ENCODE measurements at regions not wholly inside any gene's neighbourhood (a gene's known extent, or its start where the extent isn't known, plus 50 kb on each side); places are given as distances from the start of the nearest gene placed in this dataset.

DNA sequence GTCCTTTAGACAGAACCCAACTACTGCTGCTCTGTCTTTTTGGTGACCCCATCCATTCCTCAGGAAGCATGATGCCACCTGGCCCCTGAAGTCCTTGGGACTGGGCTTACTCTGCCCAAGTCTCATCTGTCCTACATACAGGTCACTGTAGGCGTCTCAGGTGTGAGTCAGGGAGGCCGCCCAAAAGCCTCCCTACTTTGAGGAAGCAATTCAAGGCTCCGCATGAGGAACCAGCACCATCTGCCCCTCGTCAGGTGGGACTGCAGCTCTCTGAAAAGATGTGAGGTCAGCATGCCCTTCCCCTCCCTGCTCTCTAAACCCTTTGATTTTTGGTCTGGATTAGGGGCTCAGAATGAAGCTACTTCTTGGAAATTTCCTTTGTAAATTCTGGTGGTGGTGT, 354.8 kb downstream of the CXCL12 start:
- H3K27ac ChIP-seq (ENCODE audit: low read depth in 2 of 2, low read length in 1 of 2), result no peak overlapping the region
- no peak overlapping the region for H3K4me2 ChIP-seq
- no peaks in the 10 kb centered on the region for H4K20me1 ChIP-seq (ENCODE audit: insufficient read depth)
- H3K9ac ChIP-seq, result no peak overlapping the region
- no peaks in the 10 kb centered on the region for H3K79me2 ChIP-seq (ENCODE audit: insufficient read depth)
- CTCF ChIA-PET, result interaction anchor here (0.7 to 1.5 kb wide), 2 partner anchors 9 to 249 kb away, joined by 3 to 4 read pairs; no protein-coding TSS in a partner anchor
- no peaks in the 10 kb centered on the region for H3K27me3 ChIP-seq (ENCODE audit: insufficient read depth)
- no peak for DNase-seq
- H2AFZ ChIP-seq (ENCODE audit: low read depth), result no peak overlapping the region
- H3K9me2 ChIP-seq, result no peaks in the 10 kb centered on the region
- POLR2A ChIA-PET, result no interaction called here
- H3F3A ChIP-seq (replicated peaks; ENCODE audit: insufficient read depth), result no peaks in the 10 kb centered on the region
- no peaks in the 10 kb centered on the region for H3K4me1 ChIP-seq (ENCODE audit: control insufficient read depth in 1 of 2, insufficient read depth in 2 of 2, low read depth in 1 of 2, low read length in 1 of 2)
- H3K4me3 ChIP-seq (ENCODE audit: low read depth in 2 of 2, low read length in 1 of 2), result no peak overlapping the region
- no peaks in the 10 kb centered on the region for H3K36me3 ChIP-seq (replicated peaks in 1 of 2; ENCODE audit: control insufficient read depth in 1 of 2, insufficient read depth in 2 of 2, low read length in 1 of 2)
- TF ChIP-seq RAD21 (IDR thresholded peaks at IDR 0.05; ENCODE audit: low read length) (peak; percentile 26; the same call in 1 of the 2 replicates), EP300 (IDR thresholded peaks at IDR 0.05; ENCODE audit: borderline replicate concordance in 1 of 2, low read depth in 1 of 2, low read length in 1 of 2) (no peak)
- 39% methylated on average over 2 of the region's 4 CpGs for WGBS (ENCODE audit: low lambda C conversion rate)
- no peaks in the 10 kb centered on the region for H3K9me3 ChIP-seq

DNA sequence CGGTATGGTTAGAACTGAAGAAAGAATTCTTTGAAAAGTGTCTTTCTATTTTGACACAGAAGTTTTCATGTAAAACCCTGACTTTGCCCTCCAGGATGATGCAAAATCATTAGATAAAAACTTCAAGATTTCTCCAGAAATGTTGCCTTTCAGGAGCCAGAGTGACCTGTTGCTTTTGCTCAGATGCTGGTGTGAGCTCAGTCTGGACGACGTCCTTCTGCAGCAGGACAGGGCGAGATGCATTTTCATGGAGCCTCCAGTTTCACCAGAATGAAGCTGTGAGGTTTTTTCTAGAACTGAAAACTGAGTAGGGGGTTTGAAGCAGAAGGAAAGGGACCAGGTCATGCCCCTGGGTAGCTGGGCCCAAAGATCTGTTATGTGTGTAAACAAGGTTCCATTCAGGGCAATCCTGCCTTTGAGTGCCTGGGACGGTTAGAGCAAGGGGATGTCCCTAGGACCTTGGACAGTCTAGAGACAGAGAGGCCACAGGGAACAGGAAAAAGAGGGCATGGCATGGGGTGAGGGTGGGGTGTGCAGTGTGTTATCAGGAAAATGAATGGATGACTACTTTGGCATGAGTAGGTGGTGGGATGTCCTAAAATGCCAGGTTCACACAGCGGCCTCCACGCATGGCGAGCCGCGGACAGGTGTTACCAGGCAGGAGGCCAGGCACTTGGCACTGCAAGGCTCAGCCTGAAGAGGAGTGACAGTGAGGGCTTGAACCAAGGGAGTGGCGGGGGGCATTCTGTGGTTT, 356.3 kb downstream of the CXCL12 start:
- Histone ChIP-seq H3K9me2 (no peaks in the 10 kb centered on the region), H3K4me1 (ENCODE audit: control insufficient read depth in 1 of 2, insufficient read depth in 2 of 2, low read depth in 1 of 2, low read length in 1 of 2) (no peaks in the 10 kb centered on the region), H3K27ac (ENCODE audit: low read depth in 2 of 2, low read length in 1 of 2) (no peak overlapping the region), H4K20me1 (ENCODE audit: insufficient read depth) (no peaks in the 10 kb centered on the region), H3K9me3 (no peaks in the 10 kb centered on the region), H3K36me3 (replicated peaks in 1 of 2; ENCODE audit: control insufficient read depth in 1 of 2, insufficient read depth in 2 of 2, low read length in 1 of 2) (no peaks in the 10 kb centered on the region), H3K79me2 (ENCODE audit: insufficient read depth) (no peaks in the 10 kb centered on the region), H3K4me3 (ENCODE audit: low read depth in 2 of 2, low read length in 1 of 2) (no peak overlapping the region), H3K9ac (no peak overlapping the region), H2AFZ (ENCODE audit: low read depth) (no peak overlapping the region), H3K4me2 (no peak overlapping the region), H3F3A (replicated peaks; ENCODE audit: insufficient read depth) (no peaks in the 10 kb centered on the region), H3K27me3 (ENCODE audit: insufficient read depth) (no peaks in the 10 kb centered on the region)
- no peak for DNase-seq
- TF ChIP-seq TCF12 (IDR thresholded peaks at IDR 0.05) (no peak), MEF2A (IDR thresholded peaks at IDR 0.05; ENCODE audit: borderline replicate concordance, low read depth) (no peak), EP300 (IDR thresholded peaks at IDR 0.05; ENCODE audit: borderline replicate concordance in 1 of 2, low read depth in 1 of 2, low read length in 1 of 2) (no peak), FOXJ3 (CRISPR knock-in tag; IDR thresholded peaks at IDR 0.05) (no peak), YY1 (IDR thresholded peaks at IDR 0.05; ENCODE audit: low read depth) (no peak), FOSL2 (IDR thresholded peaks at IDR 0.05; ENCODE audit: borderline replicate concordance, low read depth) (no peak), GABPA (IDR thresholded peaks at IDR 0.05; ENCODE audit: low read depth) (no peak), ELF1 (IDR thresholded peaks at IDR 0.05) (no peak), RAD21 (IDR thresholded peaks at IDR 0.05; ENCODE audit: low read length) (no peak), SIN3A (IDR thresholded peaks at IDR 0.05; ENCODE audit: borderline replicate concordance, low read depth, low read length) (no peak), RXRA (IDR thresholded peaks at IDR 0.05; ENCODE audit: borderline replicate concordance, low read depth) (no peak), CHD2 (IDR thresholded peaks at IDR 0.05; ENCODE audit: low read length, partially characterized antibody) (no peak), TAF1 (IDR thresholded peaks at IDR 0.05; ENCODE audit: borderline replicate concordance, low read depth, low read length) (no peak), TEAD4 (IDR thresholded peaks at IDR 0.05; ENCODE audit: borderline replicate concordance, insufficient read depth) (no peak), MXI1 (IDR thresholded peaks at IDR 0.05; ENCODE audit: low read depth, low read length) (no peak)
- TF ChIP-seq, protein P1, sequence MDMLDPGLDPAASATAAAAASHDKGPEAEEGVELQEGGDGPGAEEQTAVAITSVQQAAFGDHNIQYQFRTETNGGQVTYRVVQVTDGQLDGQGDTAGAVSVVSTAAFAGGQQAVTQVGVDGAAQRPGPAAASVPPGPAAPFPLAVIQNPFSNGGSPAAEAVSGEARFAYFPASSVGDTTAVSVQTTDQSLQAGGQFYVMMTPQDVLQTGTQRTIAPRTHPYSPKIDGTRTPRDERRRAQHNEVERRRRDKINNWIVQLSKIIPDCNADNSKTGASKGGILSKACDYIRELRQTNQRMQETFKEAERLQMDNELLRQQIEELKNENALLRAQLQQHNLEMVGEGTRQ (IDR thresholded peaks at IDR 0.05; ENCODE audit: borderline replicate concordance, low read depth, low read length), result no peak
- TF ChIP-seq, protein P2, sequence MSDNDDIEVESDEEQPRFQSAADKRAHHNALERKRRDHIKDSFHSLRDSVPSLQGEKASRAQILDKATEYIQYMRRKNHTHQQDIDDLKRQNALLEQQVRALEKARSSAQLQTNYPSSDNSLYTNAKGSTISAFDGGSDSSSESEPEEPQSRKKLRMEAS (IDR thresholded peaks at IDR 0.05; ENCODE audit: low read depth), result no peak
- TF ChIP-seq, protein P3, sequence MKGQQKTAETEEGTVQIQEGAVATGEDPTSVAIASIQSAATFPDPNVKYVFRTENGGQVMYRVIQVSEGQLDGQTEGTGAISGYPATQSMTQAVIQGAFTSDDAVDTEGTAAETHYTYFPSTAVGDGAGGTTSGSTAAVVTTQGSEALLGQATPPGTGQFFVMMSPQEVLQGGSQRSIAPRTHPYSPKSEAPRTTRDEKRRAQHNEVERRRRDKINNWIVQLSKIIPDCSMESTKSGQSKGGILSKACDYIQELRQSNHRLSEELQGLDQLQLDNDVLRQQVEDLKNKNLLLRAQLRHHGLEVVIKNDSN (IDR thresholded peaks at IDR 0.05; ENCODE audit: borderline replicate concordance, low read depth), result no peak
- TF ChIP-seq, protein P4, sequence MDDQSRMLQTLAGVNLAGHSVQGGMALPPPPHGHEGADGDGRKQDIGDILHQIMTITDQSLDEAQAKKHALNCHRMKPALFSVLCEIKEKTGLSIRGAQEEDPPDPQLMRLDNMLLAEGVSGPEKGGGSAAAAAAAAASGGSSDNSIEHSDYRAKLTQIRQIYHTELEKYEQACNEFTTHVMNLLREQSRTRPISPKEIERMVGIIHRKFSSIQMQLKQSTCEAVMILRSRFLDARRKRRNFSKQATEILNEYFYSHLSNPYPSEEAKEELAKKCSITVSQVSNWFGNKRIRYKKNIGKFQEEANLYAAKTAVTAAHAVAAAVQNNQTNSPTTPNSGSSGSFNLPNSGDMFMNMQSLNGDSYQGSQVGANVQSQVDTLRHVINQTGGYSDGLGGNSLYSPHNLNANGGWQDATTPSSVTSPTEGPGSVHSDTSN (IDR thresholded peaks at IDR 0.05), result no peak
- CTCF ChIA-PET, result interaction anchor here (1.3 kb wide), 1 partner anchor 15 kb away, joined by 3 read pairs; no protein-coding TSS in a partner anchor
- 71% methylated on average over 9 of the region's 11 CpGs for WGBS (ENCODE audit: low lambda C conversion rate)
- POLR2A ChIA-PET, result no interaction called here
